Body of pancreas (tissue), 4 donors: ENCODE measurements at regions not wholly inside any gene's neighbourhood (a gene's known extent, or its start where the extent isn't known, plus 50 kb on each side); places are given as distances from the start of the nearest gene placed in this dataset.
"Not testable (repeated sequence)": the region's sequence is repeated elsewhere in the genome, so short reads cannot be mapped to it uniquely, and the experiment has no call there.

ENCODE experiments used
- ATAC-seq: fragments of 150-250 bp; one replicate; pipeline ENCODE4 v1.9.1; 2016
- DNase-seq, 4 donors: peaks; one replicate each; pipeline ENCODE4 v3.0.0-alpha.2; 2019
- H3K27ac ChIP-seq, 4 donors: fragments of 200-600 bp; sonication (generic); 1 replicate in 3 of 4; 2 replicates in 1 of 4; pipeline versions ENCODE4 v1.5.1 to v1.6.1; 2016 to 2019; ENCODE audit warnings: mild to moderate bottlenecking in 1 of 4, mixed read lengths in 1 of 4, moderate library complexity in 1 of 4
- H3K27me3 ChIP-seq, 2 donors: fragments of 200-600 bp; sonication (generic); one replicate each; pipeline ENCODE4 v1.6.0; 2016; ENCODE audit warnings: mild to moderate bottlenecking in 1 of 2
- H3K36me3 ChIP-seq, 2 donors: fragments of 200-600 bp; sonication (generic); replicated peaks in 1 of 2; 2 replicates each; pipeline ENCODE4 v1.5.1; 2016; ENCODE audit warnings: low read depth in 2 of 2; ENCODE audit not compliant: insufficient read depth in 1 of 2
- H3K4me1 ChIP-seq: fragments of 200-600 bp; sonication (generic); one replicate; pipeline ENCODE4 v1.6.0; 2016
- H3K4me3 ChIP-seq, 2 donors: fragments of 200-600 bp; sonication (generic); 1 replicate in 1 of 2; 2 replicates in 1 of 2; pipeline ENCODE4 v1.5.1; 2016 to 2019
- H3K9me3 ChIP-seq, 3 donors: fragments of 200-600 bp; sonication (generic); 1 replicate in 2 of 3; 2 replicates in 1 of 3; pipeline ENCODE4 v1.5.1; 2016
- CTCF ChIP-seq, 7 experiments: fragments of 450-650 bp in 4 of 7; fragments of 200-600 bp in 3 of 7; sonication (generic) in 3 of 7; IDR thresholded peaks; one replicate each; pipeline ENCODE4 v1.5.1; 2016 to 2019; ENCODE audit warnings: antibody characterized with exemption in 7 of 7
- POLR2A ChIP-seq, 3 donors: fragments of 450-650 bp; IDR thresholded peaks; one replicate each; pipeline ENCODE4 v1.6.1; 2016; ENCODE audit warnings: antibody characterized with exemption in 3 of 3, mild to moderate bottlenecking in 2 of 3
- WGBS, 2 donors: methylation state at CpG; one replicate each; pipeline ENCODE4 v1.1.5; 2017; 5-methylcytosine and 5-hydroxymethylcytosine counted together
- intact Hi-C: fragments of 100-400 bp; cut with DNase I; formaldehyde crosslinking; loops from one replicate; pipeline ENCODE4 v1.15.1; 2023

GRCh38 chr3:152149832-152150231 is 118.9 kb upstream of the MBNL1 start:
- DNase-seq (no peak), ATAC-seq (no peak)
- no peaks in the 10 kb centered on the region for H3K9me3 ChIP-seq
- no peak overlapping the region for H3K27ac ChIP-seq
- intact Hi-C loops, result no loop called here
- 92 to 100% methylated on average over 1 of the region's 1 CpG for WGBS, 2 donors
- no peaks in the 10 kb centered on the region for H3K36me3 ChIP-seq
- H3K4me3 ChIP-seq, result no peak overlapping the region
- no peaks in the 10 kb centered on the region for H3K4me1 ChIP-seq
- H3K27me3 ChIP-seq, result no peaks in the 10 kb centered on the region
- TF ChIP-seq CTCF (IDR thresholded peaks at IDR 0.05) (no peak), POLR2A (IDR thresholded peaks at IDR 0.05) (no peak)

GRCh38 chr3:152151216-152151876 is 117.4 kb upstream of the MBNL1 start:
- Histone ChIP-seq H3K27me3 (no peaks in the 10 kb centered on the region), H3K27ac (no peak overlapping the region), H3K36me3 (no peaks in the 10 kb centered on the region), H3K9me3 (no peaks in the 10 kb centered on the region), H3K4me1 (no peaks in the 10 kb centered on the region), H3K4me3 (no peak overlapping the region)
- no peak for DNase-seq
- TF ChIP-seq CTCF (IDR thresholded peaks at IDR 0.05), result no peak
- TF ChIP-seq POLR2A (IDR thresholded peaks at IDR 0.05), result no peak
- no peak for ATAC-seq
- WGBS, 2 donors, result 71 to 77% methylated on average over 8 of the region's 8 CpGs
- intact Hi-C loops, result no loop called here

- H3K9me3 ChIP-seq, H3K4me3 ChIP-seq, H3K36me3 ChIP-seq, H3K27ac ChIP-seq, H3K4me1 ChIP-seq, ATAC-seq, H3K27me3 ChIP-seq, intact Hi-C loops, DNase-seq: not testable (repeated sequence)
- 76 to 79% methylated on average over 17 to 24 of the region's 42 CpGs for WGBS, 2 donors
Observed at GRCh38 chr3:152151877-152152765, 116.6 kb upstream of the MBNL1 start.

- H3K9me3 ChIP-seq, DNase-seq, intact Hi-C loops, H3K4me3 ChIP-seq, H3K36me3 ChIP-seq, ATAC-seq, H3K27ac ChIP-seq, H3K4me1 ChIP-seq, H3K27me3 ChIP-seq: not testable (repeated sequence)
- 92 to 96% methylated on average over 5 of the region's 5 CpGs for WGBS, 2 donors
Observed at GRCh38 chr3:152153115-152153514, 115.6 kb upstream of the MBNL1 start.

GRCh38 chr3:152155246-152156020 is 113.3 kb upstream of the MBNL1 start:
- H3K4me3 ChIP-seq, result no peak overlapping the region
- no peak overlapping the region for H3K27ac ChIP-seq
- ATAC-seq (no peak), DNase-seq (no peak)
- no peaks in the 10 kb centered on the region for H3K27me3 ChIP-seq
- H3K9me3 ChIP-seq, result no peaks in the 10 kb centered on the region
- TF ChIP-seq POLR2A (IDR thresholded peaks at IDR 0.05) (no peak), CTCF (IDR thresholded peaks at IDR 0.05) (no peak)
- H3K4me1 ChIP-seq, result no peaks in the 10 kb centered on the region
- WGBS, 2 donors, result 77 to 80% methylated on average over 5 of the region's 5 CpGs
- intact Hi-C loops, result no loop called here
- H3K36me3 ChIP-seq, result no peaks in the 10 kb centered on the region
